ENCODE measurements at regions not wholly inside any gene's neighbourhood (a gene's known extent, or its start where the extent isn't known, plus 50 kb on each side); places are given as distances from the start of the nearest gene placed in this dataset.

DNA sequence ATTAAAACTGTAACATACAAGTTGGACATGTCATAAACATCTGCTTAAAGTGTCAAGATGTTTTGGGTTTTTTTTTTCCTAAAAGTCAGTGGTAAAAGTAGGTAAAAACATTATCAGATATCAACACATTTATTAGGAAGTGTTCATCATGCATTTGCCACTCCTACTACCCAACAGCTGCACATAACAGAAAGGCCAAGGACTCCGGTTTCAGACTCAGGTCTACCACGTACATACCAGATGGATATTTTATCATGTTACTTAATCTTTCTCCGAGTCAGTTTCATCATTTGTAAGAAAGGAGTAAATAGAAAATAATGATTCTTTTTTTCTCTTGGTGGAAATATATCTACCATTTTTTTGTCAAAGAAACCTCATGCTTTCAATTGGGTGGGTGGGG is 192.3 kb downstream of the UBE2E3 start:
- H3K27me3 ChIP-seq (ENCODE audit: control insufficient read depth, insufficient read depth, low read length) = no peaks in the 10 kb centered on the region

DNA sequence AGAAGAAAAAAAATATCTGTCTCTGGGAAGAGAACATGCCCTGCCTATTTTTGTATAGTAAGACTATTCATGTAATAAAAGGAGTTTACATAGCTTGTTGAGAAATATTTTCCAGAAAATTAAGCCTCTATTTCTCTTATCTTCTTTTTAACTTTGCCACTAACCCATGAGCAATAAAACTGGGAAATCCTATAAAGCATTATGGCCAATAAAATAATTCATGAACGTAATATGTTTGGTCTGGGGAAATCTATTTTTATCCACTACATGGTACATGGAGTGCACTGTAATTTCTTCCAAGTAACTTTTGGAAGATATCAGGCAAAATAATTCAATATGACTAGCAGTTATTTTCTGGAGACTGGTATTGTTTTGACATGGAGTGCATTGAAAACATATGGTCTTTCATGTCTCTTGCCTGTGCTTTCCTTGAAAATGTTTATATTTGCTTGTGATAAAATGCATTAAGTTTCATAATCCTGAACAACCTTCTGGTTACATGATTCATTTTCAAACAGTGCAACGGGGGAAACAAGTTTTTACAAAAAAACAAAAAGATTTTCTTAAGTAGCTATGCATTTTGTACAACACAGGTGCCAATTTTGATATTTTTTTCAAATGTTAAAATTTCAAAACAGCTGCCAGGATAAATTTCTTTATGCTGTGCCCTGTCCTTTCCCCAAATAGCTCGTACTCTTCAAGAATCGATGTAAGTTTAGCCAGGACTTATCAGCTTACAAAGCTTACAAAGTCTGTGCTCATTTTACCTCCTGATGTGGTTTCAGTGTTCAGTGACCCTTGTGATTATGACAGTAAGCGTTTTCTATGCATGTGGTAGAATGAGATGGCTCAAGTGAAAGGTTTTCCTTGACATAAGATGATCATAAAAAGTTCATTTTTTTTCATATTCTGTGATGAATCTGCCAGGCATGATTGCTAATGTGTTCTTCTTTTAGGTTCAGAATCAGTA is 194.5 kb downstream of the UBE2E3 start:
- no peak for DNase-seq (ENCODE audit: low read depth)

More for the DNA sequence above, 192.3 kb downstream of the UBE2E3 start:
- H3K4me3 ChIP-seq (ENCODE audit: low read depth, low read length) = no peak overlapping the region
- TF ChIP-seq, protein P1, sequence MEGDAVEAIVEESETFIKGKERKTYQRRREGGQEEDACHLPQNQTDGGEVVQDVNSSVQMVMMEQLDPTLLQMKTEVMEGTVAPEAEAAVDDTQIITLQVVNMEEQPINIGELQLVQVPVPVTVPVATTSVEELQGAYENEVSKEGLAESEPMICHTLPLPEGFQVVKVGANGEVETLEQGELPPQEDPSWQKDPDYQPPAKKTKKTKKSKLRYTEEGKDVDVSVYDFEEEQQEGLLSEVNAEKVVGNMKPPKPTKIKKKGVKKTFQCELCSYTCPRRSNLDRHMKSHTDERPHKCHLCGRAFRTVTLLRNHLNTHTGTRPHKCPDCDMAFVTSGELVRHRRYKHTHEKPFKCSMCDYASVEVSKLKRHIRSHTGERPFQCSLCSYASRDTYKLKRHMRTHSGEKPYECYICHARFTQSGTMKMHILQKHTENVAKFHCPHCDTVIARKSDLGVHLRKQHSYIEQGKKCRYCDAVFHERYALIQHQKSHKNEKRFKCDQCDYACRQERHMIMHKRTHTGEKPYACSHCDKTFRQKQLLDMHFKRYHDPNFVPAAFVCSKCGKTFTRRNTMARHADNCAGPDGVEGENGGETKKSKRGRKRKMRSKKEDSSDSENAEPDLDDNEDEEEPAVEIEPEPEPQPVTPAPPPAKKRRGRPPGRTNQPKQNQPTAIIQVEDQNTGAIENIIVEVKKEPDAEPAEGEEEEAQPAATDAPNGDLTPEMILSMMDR (IDR thresholded peaks at IDR 0.05; ENCODE audit: insufficient read depth, low read length, poor library complexity, severe bottlenecking) = no peak
- no peaks in the 10 kb centered on the region for H3K36me3 ChIP-seq (ENCODE audit: control insufficient read depth, insufficient read depth, low read length)
- DNase-seq (ENCODE audit: low read depth) = no peak

DNA sequence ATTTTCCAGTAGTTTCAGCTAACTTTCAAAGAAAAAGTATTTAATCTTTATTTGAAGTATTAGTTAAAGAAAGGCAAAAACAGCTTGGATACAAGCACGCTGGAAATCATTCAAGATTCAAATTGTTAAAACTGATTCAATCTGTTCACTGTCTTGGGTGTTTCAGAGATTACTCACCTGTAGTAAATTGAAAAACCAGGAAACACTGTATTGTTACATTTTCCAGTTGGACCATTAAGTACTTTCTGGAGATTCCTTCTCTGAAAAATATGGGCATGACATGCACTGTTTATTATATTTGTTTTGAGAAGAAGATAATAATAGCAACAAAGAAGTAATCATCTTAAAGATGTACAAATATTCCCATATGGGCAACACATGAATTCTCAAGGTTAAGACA is 196.1 kb downstream of the UBE2E3 start:
- no peak overlapping the region for H3K4me3 ChIP-seq (ENCODE audit: low read depth, low read length)
- H3K27me3 ChIP-seq (ENCODE audit: control insufficient read depth, insufficient read depth, low read length) = no peaks in the 10 kb centered on the region
- no peaks in the 10 kb centered on the region for H3K36me3 ChIP-seq (ENCODE audit: control insufficient read depth, insufficient read depth, low read length)
- no peak for DNase-seq (ENCODE audit: low read depth)
- TF ChIP-seq, protein P1 (IDR thresholded peaks at IDR 0.05; ENCODE audit: insufficient read depth, low read length, poor library complexity, severe bottlenecking) = no peak

More for the DNA sequence above, 194.5 kb downstream of the UBE2E3 start:
- H3K4me3 ChIP-seq (ENCODE audit: low read depth, low read length) = no peak overlapping the region
- H3K36me3 ChIP-seq (ENCODE audit: control insufficient read depth, insufficient read depth, low read length) = no peaks in the 10 kb centered on the region
- TF ChIP-seq, protein P1 (IDR thresholded peaks at IDR 0.05; ENCODE audit: insufficient read depth, low read length, poor library complexity, severe bottlenecking) = no peak
- no peaks in the 10 kb centered on the region for H3K27me3 ChIP-seq (ENCODE audit: control insufficient read depth, insufficient read depth, low read length)

DNA sequence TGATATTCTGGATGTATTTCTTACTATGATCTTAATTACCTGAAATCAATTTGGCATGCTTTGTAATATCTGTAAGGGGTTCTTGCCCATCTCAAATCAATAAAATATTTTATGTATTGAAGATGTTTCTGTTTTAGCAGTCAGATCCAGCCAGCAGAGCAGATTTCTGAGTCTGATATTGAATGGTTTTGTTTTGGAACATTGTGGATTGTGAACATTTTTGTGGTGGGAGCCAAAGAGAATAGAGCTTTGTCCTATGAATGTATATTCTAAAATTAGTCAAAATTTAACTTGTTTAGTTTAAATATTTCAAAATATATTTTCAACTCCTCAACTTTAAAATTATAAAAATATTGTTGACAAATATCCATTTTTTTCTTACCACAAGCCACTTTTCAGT is 197.0 kb downstream of the UBE2E3 start:
- TF ChIP-seq, protein P1 (IDR thresholded peaks at IDR 0.05; ENCODE audit: insufficient read depth, low read length, poor library complexity, severe bottlenecking) = no peak
- no peak overlapping the region for H3K4me3 ChIP-seq (ENCODE audit: low read depth, low read length)
- H3K36me3 ChIP-seq (ENCODE audit: control insufficient read depth, insufficient read depth, low read length) = no peaks in the 10 kb centered on the region
- no peak for DNase-seq (ENCODE audit: low read depth)
- H3K27me3 ChIP-seq (ENCODE audit: control insufficient read depth, insufficient read depth, low read length) = no peaks in the 10 kb centered on the region

DNA sequence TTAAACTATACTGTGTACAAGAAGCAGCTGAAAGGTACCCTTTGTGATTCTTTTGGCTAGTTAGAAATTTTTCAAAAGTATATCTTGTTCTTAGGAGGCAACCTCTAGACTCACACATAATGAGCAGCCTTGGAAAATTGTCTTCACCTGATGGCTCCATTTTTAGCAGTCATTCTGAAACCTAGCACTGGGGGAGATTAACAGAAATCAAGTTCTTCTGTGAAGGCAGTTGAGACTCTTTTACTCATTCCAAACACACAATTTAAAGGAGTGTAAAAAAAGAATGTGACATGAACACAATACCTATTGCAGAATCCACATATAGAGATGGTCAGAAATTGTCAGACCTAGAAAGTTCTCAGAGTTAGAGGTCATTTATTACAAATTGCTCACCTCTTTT is 197.7 kb downstream of the UBE2E3 start:
- H3K4me3 ChIP-seq (ENCODE audit: low read depth, low read length) = no peak overlapping the region
- no peak for DNase-seq (ENCODE audit: low read depth)
- TF ChIP-seq, protein P1 (IDR thresholded peaks at IDR 0.05; ENCODE audit: insufficient read depth, low read length, poor library complexity, severe bottlenecking) = no peak
- no peaks in the 10 kb centered on the region for H3K36me3 ChIP-seq (ENCODE audit: control insufficient read depth, insufficient read depth, low read length)
- H3K27me3 ChIP-seq (ENCODE audit: control insufficient read depth, insufficient read depth, low read length) = no peaks in the 10 kb centered on the region
